Ishikawa (cell line): ENCODE measurements at regions not wholly inside any gene's neighbourhood (a gene's known extent, or its start where the extent isn't known, plus 50 kb on each side); places are given as distances from the start of the nearest gene placed in this dataset.

ENCODE experiments used
- CEBPB ChIP-seq: IDR thresholded peaks from 2 replicates; pipeline ENCODE4 v1.6.1; 2012
- EP300 ChIP-seq: IDR thresholded peaks from 2 replicates; pipeline ENCODE4 v1.6.1; 2012; ENCODE audit warnings: borderline replicate concordance
- MAX ChIP-seq: IDR thresholded peaks from 2 replicates; pipeline ENCODE4 v1.6.1; 2012
- NFIC ChIP-seq: IDR thresholded peaks from 2 replicates; pipeline ENCODE4 v1.6.1; 2012
- RAD21 ChIP-seq: IDR thresholded peaks from 2 replicates; pipeline ENCODE4 v1.6.1; 2012; ENCODE audit warnings: low read depth
- REST ChIP-seq: IDR thresholded peaks from 2 replicates; pipeline ENCODE4 v1.6.1; 2012; ENCODE audit warnings: low read depth, mild to moderate bottlenecking
- TAF1 ChIP-seq: IDR thresholded peaks from 2 replicates; pipeline ENCODE4 v1.6.1; 2012; ENCODE audit warnings: low read depth, mild to moderate bottlenecking
- TCF12 ChIP-seq: IDR thresholded peaks from 2 replicates; pipeline ENCODE4 v1.6.1; 2012; ENCODE audit warnings: low read depth

GRCh38 chr12:47391566-47391965 is 311.8 kb upstream of the AMIGO2 start:
- no peak for TF ChIP-seq CEBPB
- no peak for TF ChIP-seq RAD21
- TF ChIP-seq NFIC: no peak
- TF ChIP-seq REST: no peak
- no peak for TF ChIP-seq MAX
- no peak for TF ChIP-seq EP300
- TF ChIP-seq TCF12: no peak
- TF ChIP-seq TAF1: no peak
